Nephron (organoid): ENCODE measurements at regions not wholly inside any gene's neighbourhood (a gene's known extent, or its start where the extent isn't known, plus 50 kb on each side); places are given as distances from the start of the nearest gene placed in this dataset.

Source experiments
- H3K27ac Mint-ChIP-seq, 3 experiments: 2 replicates each; pipeline ENCODE4 v1.8.0; 2020; ENCODE audit warnings: mixed read lengths in 3 of 3, mild to moderate bottlenecking in 2 of 3, moderate library complexity in 1 of 3
- H3K27me3 Mint-ChIP-seq: 2 replicates; pipeline ENCODE4 v1.8.0; 2021; ENCODE audit warnings: low read depth, mild to moderate bottlenecking, moderate library complexity, mixed read lengths
- H3K36me3 Mint-ChIP-seq: 2 replicates; pipeline ENCODE4 v1.8.0; 2020; ENCODE audit warnings: low read depth, mixed read lengths
- H3K4me1 Mint-ChIP-seq: 2 replicates; pipeline ENCODE4 v1.8.0; 2020; ENCODE audit warnings: mixed read lengths
- H3K4me3 Mint-ChIP-seq, 3 experiments: 2 replicates each; pipeline ENCODE4 v1.8.0; 2020; ENCODE audit warnings: mild to moderate bottlenecking in 3 of 3, mixed read lengths in 3 of 3, moderate library complexity in 2 of 3
- H3K9me3 Mint-ChIP-seq: 2 replicates; pipeline ENCODE4 v1.8.0; 2020; ENCODE audit warnings: mixed read lengths
- TF ChIP-seq, protein P1 (sequence below), 3 experiments: fragments of 200-600 bp; sonication (generic); IDR thresholded peaks; one replicate each; pipeline ENCODE4 v1.5.0; 2021; ENCODE audit warnings: antibody characterized with exemption in 3 of 3; ENCODE audit not compliant: unreplicated experiment in 3 of 3

DNA sequence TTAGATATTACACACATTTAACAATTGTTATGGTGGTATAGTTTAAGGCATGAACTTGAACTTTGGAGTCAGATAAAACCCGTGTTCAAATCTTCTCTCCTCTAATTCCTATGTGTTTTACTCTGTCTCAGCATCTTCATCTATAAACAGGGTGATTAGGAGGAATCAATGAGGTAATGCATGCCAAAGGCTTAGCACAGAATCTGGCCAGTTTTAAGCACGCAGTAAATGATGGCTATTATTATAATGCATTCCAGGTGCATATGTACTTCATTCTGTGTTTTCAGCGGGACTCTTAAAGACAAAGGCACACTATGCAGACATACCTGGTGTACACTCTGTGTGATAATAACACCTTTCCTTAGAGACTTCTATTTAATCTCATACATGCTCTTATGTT lies 88.0 kb upstream of the FRY start:
- Mint-ChIP-seq H3K9me3 (no peaks in the 10 kb centered on the region), H3K36me3 (no peaks in the 10 kb centered on the region), H3K27me3 (peaks cover 3% of the 10 kb centered on the region), H3K4me1 (peaks cover 36% of the 10 kb centered on the region), H3K27ac (no peak overlapping the region), H3K4me3 (no peak overlapping the region)
- TF ChIP-seq, protein P1, sequence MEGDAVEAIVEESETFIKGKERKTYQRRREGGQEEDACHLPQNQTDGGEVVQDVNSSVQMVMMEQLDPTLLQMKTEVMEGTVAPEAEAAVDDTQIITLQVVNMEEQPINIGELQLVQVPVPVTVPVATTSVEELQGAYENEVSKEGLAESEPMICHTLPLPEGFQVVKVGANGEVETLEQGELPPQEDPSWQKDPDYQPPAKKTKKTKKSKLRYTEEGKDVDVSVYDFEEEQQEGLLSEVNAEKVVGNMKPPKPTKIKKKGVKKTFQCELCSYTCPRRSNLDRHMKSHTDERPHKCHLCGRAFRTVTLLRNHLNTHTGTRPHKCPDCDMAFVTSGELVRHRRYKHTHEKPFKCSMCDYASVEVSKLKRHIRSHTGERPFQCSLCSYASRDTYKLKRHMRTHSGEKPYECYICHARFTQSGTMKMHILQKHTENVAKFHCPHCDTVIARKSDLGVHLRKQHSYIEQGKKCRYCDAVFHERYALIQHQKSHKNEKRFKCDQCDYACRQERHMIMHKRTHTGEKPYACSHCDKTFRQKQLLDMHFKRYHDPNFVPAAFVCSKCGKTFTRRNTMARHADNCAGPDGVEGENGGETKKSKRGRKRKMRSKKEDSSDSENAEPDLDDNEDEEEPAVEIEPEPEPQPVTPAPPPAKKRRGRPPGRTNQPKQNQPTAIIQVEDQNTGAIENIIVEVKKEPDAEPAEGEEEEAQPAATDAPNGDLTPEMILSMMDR (IDR thresholded peaks at IDR 0.05; ENCODE audit: unreplicated experiment in 3 of 3), result no peak

DNA sequence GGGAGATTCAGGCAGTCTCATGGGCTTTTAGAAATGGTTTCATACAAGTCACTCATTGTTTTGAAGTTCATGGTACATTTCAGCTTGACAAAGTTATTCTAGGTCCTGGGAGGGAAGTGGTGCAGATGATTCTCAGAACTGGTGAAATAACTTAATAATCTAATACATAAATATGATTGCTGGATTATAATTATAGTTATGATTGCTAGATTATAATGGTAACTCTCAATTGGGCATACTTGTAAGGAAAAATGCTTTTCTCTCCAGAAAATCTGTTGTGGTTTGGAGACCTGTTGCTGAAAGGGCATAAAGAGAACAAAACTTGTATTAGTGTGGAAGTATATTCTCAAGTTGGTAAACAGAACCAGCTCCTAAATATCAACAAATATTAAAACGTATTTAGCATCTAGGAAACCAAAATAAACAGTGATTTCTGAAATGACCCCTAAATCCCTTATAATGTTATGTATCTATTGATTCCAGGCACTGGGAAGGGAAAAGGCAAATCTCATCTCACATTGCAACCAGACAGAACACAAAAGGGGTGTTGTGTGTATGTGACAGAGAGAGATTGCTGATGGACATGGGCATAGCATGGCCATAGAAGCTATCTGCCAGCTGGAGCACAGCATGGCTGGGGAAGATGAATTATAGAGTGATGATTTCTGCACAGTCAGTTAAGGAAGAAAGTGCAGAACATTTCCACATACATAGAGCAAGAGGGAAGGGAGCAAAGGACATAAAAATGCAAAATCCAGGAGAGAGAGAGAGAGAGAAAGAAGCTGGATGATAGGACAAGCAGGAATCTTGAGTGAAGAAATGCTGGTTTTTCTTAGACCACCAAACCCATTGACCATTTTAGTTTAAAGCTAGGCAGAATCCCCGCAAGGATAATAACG lies 87.1 kb upstream of the FRY start:
- peak overlapping the region in 1 of 3 experiments; percentile 9 for H3K4me3 Mint-ChIP-seq
- peak overlapping the region in 2 of 3 experiments; percentile 22 to 58 for H3K27ac Mint-ChIP-seq

DNA sequence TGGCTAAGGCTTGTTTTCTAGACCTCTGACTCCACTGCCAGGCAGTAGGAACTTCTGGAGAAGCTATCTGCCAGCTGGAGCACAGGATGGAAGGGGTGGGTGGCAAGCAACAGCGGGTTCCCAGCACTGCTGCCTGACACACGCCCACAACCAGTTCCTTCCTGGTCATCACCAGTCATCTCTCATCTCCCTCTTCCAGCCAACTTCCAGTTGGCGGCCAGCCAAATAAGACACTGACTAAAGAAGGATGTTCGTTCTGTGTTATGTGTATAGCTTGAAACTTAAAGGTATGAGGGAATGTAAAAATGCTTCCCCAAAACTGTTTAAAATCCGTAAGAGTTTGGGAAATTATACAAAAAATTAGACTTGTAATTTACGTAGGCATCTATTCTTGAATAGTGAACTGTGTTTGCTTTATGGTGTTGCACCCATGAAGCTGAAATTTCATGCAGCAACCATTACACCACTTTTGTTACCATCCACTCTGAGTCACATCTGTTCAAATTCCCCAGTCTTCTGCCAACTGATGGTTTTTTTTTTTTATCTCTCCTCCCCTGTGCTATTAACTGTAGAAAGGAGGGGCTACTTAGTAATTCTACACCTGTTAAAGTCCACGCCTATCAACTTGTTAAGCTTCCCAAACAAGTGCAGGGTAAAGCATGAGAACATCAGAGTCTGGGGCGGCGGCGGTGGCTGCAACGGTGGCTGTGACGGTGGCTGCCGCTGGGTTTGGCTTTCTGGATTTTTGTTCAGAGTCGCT lies 86.2 kb upstream of the FRY start:
- Mint-ChIP-seq H3K4me3 (peak overlapping the region; percentile 80 to 86 (median 81)), H3K4me1 (peaks cover 36% of the 10 kb centered on the region), H3K27me3 (peaks cover 3% of the 10 kb centered on the region), H3K36me3 (no peaks in the 10 kb centered on the region), H3K27ac (peak overlapping the region; percentile 79 to 89 (median 87)), H3K9me3 (no peaks in the 10 kb centered on the region)
- TF ChIP-seq, protein P1 (IDR thresholded peaks at IDR 0.05; ENCODE audit: unreplicated experiment in 3 of 3), result no peak

More for the DNA sequence above, 87.1 kb upstream of the FRY start:
- no peaks in the 10 kb centered on the region for H3K9me3 Mint-ChIP-seq
- H3K36me3 Mint-ChIP-seq, result no peaks in the 10 kb centered on the region
- H3K4me1 Mint-ChIP-seq, result peaks cover 36% of the 10 kb centered on the region
- H3K27me3 Mint-ChIP-seq, result peaks cover 3% of the 10 kb centered on the region
- TF ChIP-seq, protein P1 (IDR thresholded peaks at IDR 0.05; ENCODE audit: unreplicated experiment in 3 of 3), result no peak

DNA sequence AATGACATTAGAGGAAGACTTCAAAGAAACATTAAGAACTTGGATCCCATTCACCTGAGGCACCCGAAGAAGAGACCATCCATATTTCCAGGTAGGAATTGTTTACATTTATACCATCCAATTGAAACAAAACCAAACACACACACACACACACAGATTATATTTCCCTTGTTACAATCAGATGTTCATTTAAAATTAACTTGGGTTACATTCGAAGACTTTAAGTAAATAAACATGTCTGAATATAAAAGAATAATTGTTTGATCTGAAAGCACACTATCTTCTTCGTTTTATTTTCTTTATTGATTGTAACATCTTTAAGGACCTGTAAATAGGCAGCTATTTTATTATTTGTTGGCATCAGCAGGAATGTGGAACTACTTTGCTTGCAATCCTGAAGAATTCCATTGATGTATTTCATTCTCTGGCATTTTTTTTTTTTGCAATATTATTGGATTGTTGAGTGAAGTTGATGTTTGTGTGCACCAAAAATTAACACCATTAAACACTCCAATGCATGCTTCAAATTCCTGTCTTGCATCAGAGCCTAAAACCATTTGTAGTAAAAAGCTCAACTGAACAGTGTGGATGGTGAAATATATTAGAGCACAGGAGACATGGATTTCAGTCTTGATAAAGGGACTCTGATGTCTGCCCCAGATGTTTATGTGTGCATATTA lies 85.3 kb upstream of the FRY start:
- TF ChIP-seq, protein P1 (IDR thresholded peaks at IDR 0.05; ENCODE audit: unreplicated experiment in 3 of 3), result no peak
- Mint-ChIP-seq H3K27ac (peak overlapping the region; percentile 79 to 89 (median 87)), H3K36me3 (no peaks in the 10 kb centered on the region), H3K27me3 (peaks cover 7% of the 10 kb centered on the region), H3K4me1 (peaks cover 36% of the 10 kb centered on the region), H3K4me3 (peak overlapping the region; percentile 80 to 86 (median 81)), H3K9me3 (no peaks in the 10 kb centered on the region)

- TF ChIP-seq, protein P1 (IDR thresholded peaks at IDR 0.05; ENCODE audit: unreplicated experiment in 3 of 3), result peak in 1 of 3 experiments; percentile 36
- H3K27me3 Mint-ChIP-seq, result peaks cover 8% of the 10 kb centered on the region
- H3K36me3 Mint-ChIP-seq, result no peaks in the 10 kb centered on the region
- peak overlapping the region; percentile 12 to 64 (median 33) for H3K4me3 Mint-ChIP-seq
- H3K27ac Mint-ChIP-seq, result peak overlapping the region; percentile 51 to 79 (median 69)
- no peaks in the 10 kb centered on the region for H3K9me3 Mint-ChIP-seq
- peaks cover 36% of the 10 kb centered on the region for H3K4me1 Mint-ChIP-seq
Observed at GRCh38 chr13:31947105-31947504, 84.5 kb upstream of the FRY start.
